CD4-positive, alpha-beta T cell (primary cell): ENCODE measurements at regions not wholly inside any gene's neighbourhood (a gene's known extent, or its start where the extent isn't known, plus 50 kb on each side); places are given as distances from the start of the nearest gene placed in this dataset.

Experiments
- ATAC-seq: fragments of 200-7000 bp; cut with Tn5 transposase; one replicate; pipeline ENCODE4 v1.10.0; 2022; ENCODE audit warnings: mild to moderate bottlenecking; ENCODE audit not compliant: poor library complexity
- CTCF ChIA-PET: fragments of 350-600 bp; sonication (Branson Sonifier 250); formaldehyde crosslinking; loops from one replicate; lab custom pipeline; 2021; ENCODE audit warnings: antibody characterized with exemption, inconsistent platforms; lab: Charles Lee
- POLR2A ChIA-PET: fragments of 350-600 bp; sonication (Branson Sonifier 250); formaldehyde crosslinking; loops from one replicate; lab custom pipeline; 2021; ENCODE audit warnings: antibody characterized with exemption, inconsistent platforms; lab: Charles Lee
- DNase-seq, 14 experiments: peaks; one replicate each; pipeline ENCODE4 v3.0.0-alpha.2; 2013 to 2020; ENCODE audit warnings: mixed read lengths in 2 of 14
- H3K27ac ChIP-seq, 2 donors: one replicate each; pipeline versions ENCODE4 v1.5.1 to v1.7.0; 2013; ENCODE audit warnings: low read length in 2 of 2, low read depth in 1 of 2, mild to moderate bottlenecking in 1 of 2
- H3K27me3 ChIP-seq, 2 experiments: 1 replicate in 1 of 2; 2 replicates in 1 of 2; pipeline versions ENCODE4 v1.6.1 to v1.7.0; 2013; ENCODE audit warnings: low read length in 2 of 2, control low read depth in 1 of 2, mild to moderate bottlenecking in 1 of 2, moderate library complexity in 1 of 2; ENCODE audit not compliant: insufficient read depth in 2 of 2, control insufficient read depth in 1 of 2
- H3K36me3 ChIP-seq: one replicate; pipeline ENCODE4 v1.6.1; 2013; ENCODE audit warnings: low read length, control low read depth; ENCODE audit not compliant: insufficient read depth
- H3K4me1 ChIP-seq: one replicate; pipeline ENCODE4 v1.6.1; 2013; ENCODE audit warnings: low read length, control low read depth; ENCODE audit not compliant: insufficient read depth
- H3K4me3 ChIP-seq: one replicate; pipeline ENCODE4 v1.5.1; 2013; ENCODE audit warnings: mild to moderate bottlenecking, low read length, moderate library complexity
- H3K9me3 ChIP-seq, 2 experiments: 1 replicate in 1 of 2; 2 replicates in 1 of 2; pipeline versions ENCODE4 v1.6.1 to v1.7.0; 2013; ENCODE audit warnings: low read length in 2 of 2, mild to moderate bottlenecking in 2 of 2, control low read depth in 1 of 2, moderate library complexity in 1 of 2; ENCODE audit not compliant: control insufficient read depth in 1 of 2, insufficient read depth in 1 of 2
- H3K27ac Mint-ChIP-seq: one replicate; pipeline ENCODE4 v1.8.0; 2020; ENCODE audit warnings: mixed read lengths
- H3K27me3 Mint-ChIP-seq: one replicate; pipeline ENCODE4 v1.8.0; 2021; ENCODE audit warnings: mixed read lengths
- H3K36me3 Mint-ChIP-seq: one replicate; pipeline ENCODE4 v1.8.0; 2021; ENCODE audit warnings: low read depth, mixed read lengths
- H3K4me1 Mint-ChIP-seq: one replicate; pipeline ENCODE4 v1.8.0; 2021; ENCODE audit warnings: low read depth, mixed read lengths
- H3K4me3 Mint-ChIP-seq: one replicate; pipeline ENCODE4 v1.8.0; 2020; ENCODE audit warnings: mild to moderate bottlenecking, mixed read lengths
- H3K9me3 Mint-ChIP-seq: one replicate; pipeline ENCODE4 v1.8.0; 2020; ENCODE audit warnings: mixed read lengths
- CTCF ChIP-seq: fragments of 200-600 bp; IDR thresholded peaks from one replicate; pipeline ENCODE4 v1.8.0; 2022; ENCODE audit warnings: antibody characterized with exemption, mild to moderate bottlenecking
- intact Hi-C, 2 experiments: fragments of 100-400 bp; cut with DNase I in 1 of 2; cut with micrococcal nuclease in 1 of 2; formaldehyde crosslinking; loops; one replicate each; pipeline versions ENCODE4 v1.15.1 to v1.9.0; 2023 to 2025; cut with DNase I, micrococcal nuclease

- Histone ChIP-seq H3K4me1 (no peaks in the 10 kb centered on the region), H3K4me3 (no peak overlapping the region), H3K36me3 (no peaks in the 10 kb centered on the region), H3K9me3 (peaks cover 0 to 3% of the 10 kb centered on the region in 2 experiments), H3K27me3 (no peaks in the 10 kb centered on the region), H3K27ac (no peak overlapping the region)
- Mint-ChIP-seq H3K9me3 (peaks cover 10% of the 10 kb centered on the region), H3K36me3 (no peaks in the 10 kb centered on the region), H3K27ac (no peak overlapping the region), H3K4me1 (no peaks in the 10 kb centered on the region), H3K4me3 (no peak overlapping the region), H3K27me3 (no peaks in the 10 kb centered on the region)
- POLR2A ChIA-PET: no interaction called here
- TF ChIP-seq CTCF: no peak
- no peak for ATAC-seq
- CTCF ChIA-PET: no interaction called here
- no peak for DNase-seq
- intact Hi-C loops: no loop called here
Observed at GRCh38 chr18:42578792-42579191, 536.7 kb downstream of the RIT2 start.

GRCh38 chr18:42582266-42582665, 533.2 kb downstream of the RIT2 start:
- no peak overlapping the region for H3K4me3 ChIP-seq
- no peak overlapping the region for H3K27ac Mint-ChIP-seq
- DNase-seq (no peak), ATAC-seq (no peak)
- H3K27me3 Mint-ChIP-seq: no peaks in the 10 kb centered on the region
- H3K4me1 ChIP-seq: no peaks in the 10 kb centered on the region
- H3K36me3 ChIP-seq: no peaks in the 10 kb centered on the region
- POLR2A ChIA-PET: no interaction called here
- H3K27ac ChIP-seq: no peak overlapping the region
- H3K4me3 Mint-ChIP-seq: no peak overlapping the region
- intact Hi-C loops: no loop called here
- H3K9me3 ChIP-seq: no peaks in the 10 kb centered on the region
- no peaks in the 10 kb centered on the region for H3K4me1 Mint-ChIP-seq
- no peaks in the 10 kb centered on the region for H3K36me3 Mint-ChIP-seq
- H3K9me3 Mint-ChIP-seq: peaks cover 6% of the 10 kb centered on the region
- H3K27me3 ChIP-seq: no peaks in the 10 kb centered on the region
- CTCF ChIA-PET: no interaction called here
- no peak for TF ChIP-seq CTCF

DNA sequence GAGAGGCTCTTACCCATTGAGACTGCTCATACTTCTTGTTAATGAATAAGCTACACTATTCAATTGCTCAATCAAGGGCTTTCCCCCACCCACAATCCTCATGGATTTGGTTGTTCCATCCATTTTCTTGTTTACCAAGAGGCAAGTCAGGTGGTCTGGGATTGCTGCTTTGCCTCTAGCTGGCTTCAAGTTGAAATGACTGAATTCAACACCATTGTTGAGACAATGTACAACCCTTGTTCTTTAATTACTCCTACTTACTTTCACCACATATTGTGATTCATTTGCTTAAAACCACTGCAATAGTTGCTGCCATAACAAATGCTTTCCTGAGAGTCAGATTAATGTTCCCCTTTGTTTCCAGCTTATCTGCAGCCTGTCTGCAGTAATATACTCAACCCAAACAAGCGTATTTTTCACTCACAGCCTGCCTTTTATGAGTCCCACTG, 532.2 kb downstream of the RIT2 start:
- Mint-ChIP-seq H3K9me3 (peaks cover 6% of the 10 kb centered on the region), H3K4me3 (no peak overlapping the region), H3K27me3 (no peaks in the 10 kb centered on the region), H3K4me1 (no peaks in the 10 kb centered on the region), H3K27ac (no peak overlapping the region), H3K36me3 (no peaks in the 10 kb centered on the region)
- H3K4me1 ChIP-seq: no peaks in the 10 kb centered on the region
- CTCF ChIA-PET: no interaction called here
- no peak for TF ChIP-seq CTCF
- no peak overlapping the region for H3K4me3 ChIP-seq
- no peaks in the 10 kb centered on the region for H3K27me3 ChIP-seq
- H3K27ac ChIP-seq: no peak overlapping the region
- ATAC-seq (no peak), DNase-seq (no peak)
- POLR2A ChIA-PET: no interaction called here
- H3K9me3 ChIP-seq: no peaks in the 10 kb centered on the region
- intact Hi-C loops: no loop called here
- no peaks in the 10 kb centered on the region for H3K36me3 ChIP-seq
